ENCODE measurements at regions not wholly inside any gene's neighbourhood (a gene's known extent, or its start where the extent isn't known, plus 50 kb on each side); places are given as distances from the start of the nearest gene placed in this dataset.

DNA sequence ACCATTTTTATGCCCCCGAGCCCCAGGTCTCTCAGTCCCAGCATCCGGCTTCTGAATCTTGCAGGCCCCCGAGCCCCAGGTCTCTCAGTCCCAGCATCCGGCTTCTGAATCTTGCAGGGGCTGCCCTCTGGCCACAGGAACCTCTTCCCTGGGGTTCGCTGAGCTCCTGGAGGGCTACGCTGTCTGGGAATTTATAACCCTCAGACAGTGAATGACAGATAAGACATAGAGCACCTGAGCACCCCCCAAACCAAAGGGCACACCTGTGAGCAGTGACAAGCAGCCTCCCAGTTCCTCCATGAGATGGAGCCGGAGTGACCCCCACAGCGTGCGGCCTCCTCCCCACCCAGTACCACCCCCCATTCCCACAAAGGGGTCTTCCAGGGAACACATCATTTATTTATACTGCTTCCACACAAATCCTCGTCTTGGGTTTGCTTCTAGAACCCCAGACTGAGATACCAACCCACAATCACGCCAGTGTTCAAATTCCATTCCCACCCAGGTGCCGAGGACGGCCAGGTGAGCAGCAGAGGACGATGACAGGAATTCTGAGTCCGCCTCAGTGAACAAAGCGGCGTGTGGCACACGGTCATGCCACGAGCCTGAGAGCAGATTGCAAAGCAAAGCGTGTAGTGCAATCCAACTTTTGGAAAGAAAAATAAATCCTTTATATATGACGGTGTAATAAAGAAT, 57.7 kb upstream of the FAM20C start:
- ATAC-seq (no peak), DNase-seq (peak in 1 of 3 donors; percentile 32)
- Histone ChIP-seq H3K4me3 (ENCODE audit: low read length) (no peak overlapping the region), H3K27ac (ENCODE audit: low read length) (no peak overlapping the region), H3K9me3 (ENCODE audit: control insufficient read depth, low read length) (no peaks in the 10 kb centered on the region), H3K4me1 (ENCODE audit: control insufficient read depth, insufficient read depth, low read length) (peaks cover 4% of the 10 kb centered on the region), H3K27me3 (ENCODE audit: control insufficient read depth, insufficient read depth) (no peaks in the 10 kb centered on the region)
- 90% methylated on average over 21 of the region's 21 CpGs for WGBS
- intact Hi-C loops (cut with DNase I), result no loop called here

- Histone ChIP-seq H3K9me3 (ENCODE audit: control insufficient read depth, low read length) (no peaks in the 10 kb centered on the region), H3K27me3 (ENCODE audit: control insufficient read depth, insufficient read depth) (no peaks in the 10 kb centered on the region), H3K27ac (ENCODE audit: low read length) (no peak overlapping the region), H3K4me3 (ENCODE audit: low read length) (no peak overlapping the region), H3K4me1 (ENCODE audit: control insufficient read depth, insufficient read depth, low read length) (peaks cover 4% of the 10 kb centered on the region)
- no peak for ATAC-seq
- intact Hi-C loops (cut with DNase I), result no loop called here
- WGBS, result 93% methylated on average over 7 of the region's 7 CpGs
- peak in 1 of 3 donors; percentile 10 for DNase-seq
These were observed 57.1 kb upstream of the FAM20C start for GRCh38 chr7:135257-135653.

GRCh38 chr7:135731-136645, 56.4 kb upstream of the FAM20C start:
- H3K27me3 ChIP-seq (ENCODE audit: control insufficient read depth, insufficient read depth), result no peaks in the 10 kb centered on the region
- no peak overlapping the region for H3K4me3 ChIP-seq (ENCODE audit: low read length)
- H3K4me1 ChIP-seq (ENCODE audit: control insufficient read depth, insufficient read depth, low read length), result peaks cover 4% of the 10 kb centered on the region
- ATAC-seq (no peak), DNase-seq (no peak)
- no peak overlapping the region for H3K27ac ChIP-seq (ENCODE audit: low read length)
- intact Hi-C loops (cut with DNase I), result no loop called here
- WGBS, result 88% methylated on average over 12 of the region's 12 CpGs
- no peaks in the 10 kb centered on the region for H3K9me3 ChIP-seq (ENCODE audit: control insufficient read depth, low read length)

- peaks cover 4% of the 10 kb centered on the region for H3K4me1 ChIP-seq (ENCODE audit: control insufficient read depth, insufficient read depth, low read length)
- DNase-seq (peak; percentile 48 to 69 (median 52)), ATAC-seq (peak in 1 of 2 donors; percentile 45)
- no peak overlapping the region for H3K4me3 ChIP-seq (ENCODE audit: low read length)
- no peak overlapping the region for H3K27ac ChIP-seq (ENCODE audit: low read length)
- intact Hi-C loops (cut with DNase I), result no loop called here
- 75% methylated on average over 14 of the region's 14 CpGs for WGBS
- H3K27me3 ChIP-seq (ENCODE audit: control insufficient read depth, insufficient read depth), result no peaks in the 10 kb centered on the region
- H3K9me3 ChIP-seq (ENCODE audit: control insufficient read depth, low read length), result no peaks in the 10 kb centered on the region
These were observed 55.1 kb upstream of the FAM20C start for GRCh38 chr7:137094-137891.

- 69% methylated on average over 6 of the region's 6 CpGs for WGBS
- no peaks in the 10 kb centered on the region for H3K27me3 ChIP-seq (ENCODE audit: control insufficient read depth, insufficient read depth)
- H3K27ac ChIP-seq (ENCODE audit: low read length), result no peak overlapping the region
- ATAC-seq, result no peak
- H3K4me3 ChIP-seq (ENCODE audit: low read length), result no peak overlapping the region
- intact Hi-C loops (cut with DNase I), result no loop called here
- peaks cover 5% of the 10 kb centered on the region for H3K4me1 ChIP-seq (ENCODE audit: control insufficient read depth, insufficient read depth, low read length)
- DNase-seq, result peak in 1 of 3 donors; percentile 24
- H3K9me3 ChIP-seq (ENCODE audit: control insufficient read depth, low read length), result no peaks in the 10 kb centered on the region
These were observed 53.2 kb upstream of the FAM20C start for GRCh38 chr7:139131-139530.

- Histone ChIP-seq H3K4me3 (ENCODE audit: low read length) (no peak overlapping the region), H3K27me3 (ENCODE audit: control insufficient read depth, insufficient read depth) (no peaks in the 10 kb centered on the region), H3K27ac (ENCODE audit: low read length) (no peak overlapping the region), H3K9me3 (ENCODE audit: control insufficient read depth, low read length) (no peaks in the 10 kb centered on the region), H3K4me1 (ENCODE audit: control insufficient read depth, insufficient read depth, low read length) (peaks cover 5% of the 10 kb centered on the region)
- intact Hi-C loops (cut with DNase I), result no loop called here
- DNase-seq, result peak in 1 of 3 donors; percentile 37
- WGBS, result 85% methylated on average over 22 of the region's 22 CpGs
- no peak for ATAC-seq
These were observed 52.7 kb upstream of the FAM20C start for GRCh38 chr7:139561-140243.

GRCh38 chr7:140996-141395, 51.4 kb upstream of the FAM20C start:
- H3K4me3 ChIP-seq (ENCODE audit: low read length), result no peak overlapping the region
- H3K4me1 ChIP-seq (ENCODE audit: control insufficient read depth, insufficient read depth, low read length), result peaks cover 5% of the 10 kb centered on the region
- H3K9me3 ChIP-seq (ENCODE audit: control insufficient read depth, low read length), result no peaks in the 10 kb centered on the region
- no peak overlapping the region for H3K27ac ChIP-seq (ENCODE audit: low read length)
- intact Hi-C loops (cut with DNase I), result no loop called here
- 70% methylated on average over 6 of the region's 6 CpGs for WGBS
- no peak for ATAC-seq
- no peaks in the 10 kb centered on the region for H3K27me3 ChIP-seq (ENCODE audit: control insufficient read depth, insufficient read depth)
- no peak for DNase-seq

DNA sequence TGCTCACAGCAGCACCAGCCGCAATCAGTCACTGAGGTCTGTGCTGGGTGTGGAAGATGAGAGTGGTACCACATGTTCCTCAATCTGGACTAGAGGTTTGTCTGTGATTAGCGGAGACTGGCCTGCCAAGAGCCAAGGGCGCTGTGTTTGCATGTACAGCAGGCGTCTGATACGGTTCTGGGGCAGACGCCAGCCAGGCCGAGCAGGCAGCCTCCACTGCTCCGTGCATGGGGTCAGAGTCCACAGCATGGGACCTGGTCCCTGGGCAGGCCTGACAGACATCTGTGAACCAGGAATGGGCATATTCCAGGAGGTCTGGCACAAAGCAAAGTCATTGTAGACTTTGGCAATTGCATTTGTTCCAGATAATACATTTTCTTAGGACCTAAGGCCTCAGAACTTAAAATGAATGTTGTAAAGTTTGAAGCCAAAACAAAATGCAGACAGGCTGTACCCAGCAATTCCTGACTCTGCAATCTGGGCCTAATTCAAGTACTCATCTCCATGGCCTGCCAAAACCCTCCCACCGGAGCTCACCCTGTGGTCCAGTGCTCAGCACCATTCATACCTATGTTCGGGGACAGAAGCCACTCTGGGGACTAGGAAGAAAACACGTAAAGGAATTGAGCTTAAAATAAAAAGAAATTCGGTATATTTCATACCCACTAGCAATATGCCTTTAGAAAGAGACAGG, 50.0 kb upstream of the FAM20C start:
- DNase-seq, result peak; percentile 87 to 97 (median 95)
- Histone ChIP-seq H3K27ac (ENCODE audit: low read length) (peak overlapping the region; percentile 30), H3K4me3 (ENCODE audit: low read length) (no peak overlapping the region), H3K9me3 (ENCODE audit: control insufficient read depth, low read length) (no peaks in the 10 kb centered on the region), H3K4me1 (ENCODE audit: control insufficient read depth, insufficient read depth, low read length) (peaks cover 5% of the 10 kb centered on the region), H3K27me3 (ENCODE audit: control insufficient read depth, insufficient read depth) (no peaks in the 10 kb centered on the region)
- ATAC-seq, result peak; percentile 92 to 96
- intact Hi-C loops (cut with DNase I), result no loop called here
- WGBS, result 55% methylated on average over 12 of the region's 12 CpGs
